K562 (cell line): ENCODE measurements at regions not wholly inside any gene's neighbourhood (a gene's known extent, or its start where the extent isn't known, plus 50 kb on each side); places are given as distances from the start of the nearest gene placed in this dataset.

Experiments used
- ATAC-seq: fragments of 200-7000 bp; cut with Tn5 transposase; 3 replicates; pipeline ENCODE4 v1.9.1; 2020; ENCODE audit warnings: moderate library complexity
- BruUV-seq: library from RNA; stranded (reverse); fragments of 400-500 nt; replicated peaks from 2 replicates; lab custom pipeline; 2021; lab: Mats Ljungman, UMichigan
- CTCF ChIA-PET: fragments of 300-600 bp; formaldehyde crosslinking; extraction: SDS; loops from one replicate; lab custom pipeline; 2021; ENCODE audit warnings: low intra/inter-chr PET ratio; lab: Yijun Ruan, JAX
- POLR2A ChIA-PET: fragments of 300-600, 350-650 bp; sonication (Branson Sonifier 250); formaldehyde crosslinking; extraction: SDS; loops from one replicate; lab custom pipeline; 2021; ENCODE audit warnings: antibody characterized with exemption, inconsistent platforms; lab: Yijun Ruan, JAX
- DNase-seq, 4 experiments: peaks; one replicate each; pipeline versions ENCODE4 v3.0.0 to v3.0.0-alpha.2; 2011 to 2018; ENCODE audit warnings: low spot score in 3 of 4, mixed read lengths in 3 of 4; ENCODE audit errors: extremely low read depth in 1 of 4
- FAIRE-seq: peaks from 2 replicates; lab custom pipeline; 2011; peaks lifted over from hg19 to GRCh38; lab: Jason Lieb, UNC
- H2AFZ ChIP-seq: 2 replicates; pipeline ENCODE4 v1.6.0; 2011; ENCODE audit warnings: low read depth, low read length, control low read depth, inconsistent platforms
- H3K27ac ChIP-seq: fragments of 200-600 bp; 3 replicates; pipeline ENCODE4 v1.8.0; 2011; ENCODE audit warnings: low read depth, mild to moderate bottlenecking, control low read depth, inconsistent platforms, low read length, moderate library complexity, mixed read lengths; ENCODE audit errors: extremely low read depth
- H3K27me3 ChIP-seq, 2 experiments: fragments of 300-600 bp in 1 of 2; 2 replicates in 1 of 2; 3 replicates in 1 of 2; pipeline versions ENCODE4 v1.6.0 to v1.8.0; 2011; ENCODE audit warnings: inconsistent platforms in 2 of 2, low read length in 2 of 2, mild to moderate bottlenecking in 1 of 2, mixed read lengths in 1 of 2, moderate library complexity in 1 of 2; ENCODE audit not compliant: control insufficient read depth in 2 of 2, insufficient read depth in 2 of 2
- H3K36me3 ChIP-seq: fragments of 300-600 bp; 3 replicates; pipeline ENCODE4 v1.8.0; 2011; ENCODE audit warnings: mild to moderate bottlenecking, low read length, inconsistent platforms; ENCODE audit not compliant: control insufficient read depth, insufficient read depth
- H3K4me1 ChIP-seq, 2 experiments: fragments of 200-600 bp in 1 of 2; replicated peaks in 1 of 2; 2 replicates in 1 of 2; 3 replicates in 1 of 2; pipeline versions ENCODE4 v1.5.1 to v1.8.0; 2011; ENCODE audit warnings: inconsistent platforms in 2 of 2, low read length in 2 of 2, mild to moderate bottlenecking in 1 of 2, mixed read lengths in 1 of 2, moderate library complexity in 1 of 2; ENCODE audit not compliant: control insufficient read depth in 2 of 2, insufficient read depth in 2 of 2
- H3K4me2 ChIP-seq: 2 replicates; pipeline ENCODE4 v1.6.1; 2011; ENCODE audit warnings: low read length, control low read depth, inconsistent platforms, mixed read lengths; ENCODE audit not compliant: insufficient read depth
- H3K4me3 ChIP-seq: fragments of 200-600 bp; sonication (generic), shearing (Covaris generic); 2 replicates; pipeline ENCODE4 v1.5.1; 2016; ENCODE audit warnings: control low read depth, inconsistent platforms
- H3K79me2 ChIP-seq: fragments of 200-600 bp; 3 replicates; pipeline ENCODE4 v1.8.0; 2011; ENCODE audit warnings: low read length, inconsistent platforms; ENCODE audit not compliant: control insufficient read depth, insufficient read depth
- H3K9ac ChIP-seq, 2 experiments: 2 replicates each; pipeline versions ENCODE4 v1.6.0 to v1.6.1; 2011; ENCODE audit warnings: low read depth in 2 of 2, low read length in 2 of 2, control low read depth in 1 of 2, inconsistent platforms in 1 of 2, mild to moderate bottlenecking in 1 of 2, mixed read lengths in 1 of 2; ENCODE audit not compliant: insufficient read depth in 1 of 2
- H3K9me1 ChIP-seq: one replicate; pipeline ENCODE4 v1.6.0; 2011; ENCODE audit warnings: inconsistent platforms, mild to moderate bottlenecking, low read length, moderate library complexity; ENCODE audit not compliant: control insufficient read depth, insufficient read depth
- H3K9me3 ChIP-seq: replicated peaks from 2 replicates; pipeline ENCODE4 v1.5.1; 2011; ENCODE audit warnings: low read depth, low read length, inconsistent platforms; ENCODE audit not compliant: control insufficient read depth, insufficient read depth
- H4K20me1 ChIP-seq: replicated peaks from 2 replicates; pipeline ENCODE4 v1.6.1; 2011; ENCODE audit warnings: low read length, inconsistent platforms, mixed read lengths; ENCODE audit not compliant: control insufficient read depth, insufficient read depth
- ARID3A ChIP-seq: IDR thresholded peaks from 2 replicates; pipeline ENCODE4 v1.6.1; 2012; ENCODE audit warnings: low read depth, low read length, improper control_type of control experiment, borderline replicate concordance
- ATF2 ChIP-seq: sonication (generic); formaldehyde crosslinking; IDR thresholded peaks from 2 replicates; pipeline ENCODE4 v1.8.1; 2022; ENCODE audit warnings: missing genetic modification reagents
- CEBPB ChIP-seq: fragments of 450-650 bp; IDR thresholded peaks from 2 replicates; pipeline ENCODE4 v1.6.1; 2016; ENCODE audit warnings: missing genetic modification characterization, missing compliant biosample characterization
- CEBPG ChIP-seq, 3 experiments: fragments of 200-800 bp in 1 of 3; sonication (Bioruptor generic) in 1 of 3; sonication (generic) in 1 of 3; formaldehyde crosslinking in 1 of 3; IDR thresholded peaks in 2 of 3; conservative IDR thresholded peaks in 1 of 3; 2 replicates each; pipeline versions ENCODE4 v1.6.1 to v1.8.0; 2016 to 2022; ENCODE audit warnings: missing compliant biosample characterization in 2 of 3, missing genetic modification characterization in 2 of 3, mild to moderate bottlenecking in 1 of 3, missing genetic modification reagents in 1 of 3
- RBM25 ChIP-seq: fragments of 200-400 bp; formaldehyde crosslinking; IDR thresholded peaks from 2 replicates; pipeline ENCODE4 v1.6.1; 2018; ENCODE audit warnings: low read length, low read depth, moderate library complexity; ENCODE audit not compliant: severe bottlenecking
- TAF7 ChIP-seq: fragments of 450-650 bp; IDR thresholded peaks from 2 replicates; pipeline ENCODE4 v1.6.1; 2016; ENCODE audit warnings: missing genetic modification characterization, missing compliant biosample characterization
- ZNF41 ChIP-seq: fragments of 250-450 bp; sonication (Bioruptor Pico); conservative IDR thresholded peaks from 2 replicates; pipeline ENCODE4 v1.4.0; 2020; ENCODE audit warnings: mild to moderate bottlenecking
- WGBS: fragments of 100-300 bp; shearing (Covaris generic); methylation state at CpG from one replicate; pipeline ENCODE4 v1.1.6; 2016; ENCODE audit warnings: low coverage, mixed read lengths; ENCODE audit not compliant: insufficient coverage; ENCODE audit errors: missing lambda C conversion rate; 5-methylcytosine and 5-hydroxymethylcytosine counted together
- in situ Hi-C: fragments of 300-500 bp; cut with MboI; formaldehyde crosslinking; loops from 4 replicates; pipeline ENCODE4 v1.15.0; 2018; ENCODE audit warnings: inconsistent platforms, mixed read lengths
- intact Hi-C: fragments of 100-400 bp; cut with micrococcal nuclease; formaldehyde crosslinking; loops from 2 replicates; pipeline ENCODE4 v1.14.2; 2022

- TF ChIP-seq RBM25 (no peak), CEBPB (no peak), ATF2 (CRISPR knock-in tag) (no peak), ARID3A (no peak)
- TF ChIP-seq, all 486 proteins: peak for 11
These were observed 70.6 kb upstream of the SPON1 start (continued) for GRCh38 chr11:13891911-13892310.

GRCh38 chr11:13896175-13896980 is 66.1 kb upstream of the SPON1 start:
- no peak overlapping the region for H3K4me3 ChIP-seq
- H3K9ac ChIP-seq: no peak overlapping the region
- 24% methylated on average over 6 of the region's 6 CpGs for WGBS
- H3K79me2 ChIP-seq: no peaks in the 10 kb centered on the region
- H3K36me3 ChIP-seq: no peaks in the 10 kb centered on the region
- no peaks in the 10 kb centered on the region for H3K27me3 ChIP-seq
- ATAC-seq: no peak
- BruUV-seq: no TSS peak
- DNase-seq: no peak
- H4K20me1 ChIP-seq: no peaks in the 10 kb centered on the region
- no peaks in the 10 kb centered on the region for H3K9me1 ChIP-seq
- in situ Hi-C loops (no loop called here), intact Hi-C loops (no loop called here)
- no peak for TF ChIP-seq TAF7 (tag)
- TF ChIP-seq ZNF41 (CRISPR knock-in tag): no peak
- no peak for TF ChIP-seq CEBPG (CRISPR knock-in tag; IDR thresholded peaks at IDR 0.05)
- TF ChIP-seq CEBPG (tag; conservative IDR thresholded peaks at IDR 0.05 in 1 of 2, IDR thresholded peaks at IDR 0.05 in 1 of 2): peak in 1 of 2 experiments; percentile 61; a peak in 2 of 4 replicates
- H2AFZ ChIP-seq: no peak overlapping the region
- H3K4me1 ChIP-seq: no peaks in the 10 kb centered on the region; a peak in 2 of 5 replicates
- ChIA-PET POLR2A (interaction anchor here (0.9 kb wide), 1 partner anchor 23 kb away, joined by 3 read pairs; no protein-coding TSS in a partner anchor), CTCF (no interaction called here)
- no peak for FAIRE-seq
- no peaks in the 10 kb centered on the region for H3K9me3 ChIP-seq
- H3K27ac ChIP-seq: no peak overlapping the region
- no peak overlapping the region for H3K4me2 ChIP-seq
